H1 (cell line): ENCODE measurements at regions not wholly inside any gene's neighbourhood (a gene's known extent, or its start where the extent isn't known, plus 50 kb on each side); places are given as distances from the start of the nearest gene placed in this dataset.

ENCODE experiments used
- CTCF ChIP-seq, 3 experiments: IDR thresholded peaks; 1 replicate in 2 of 3; 2 replicates in 1 of 3; pipeline versions ENCODE4 v1.5.1 to v1.6.1; 2011; ENCODE audit warnings: low read length in 3 of 3, mild to moderate bottlenecking in 3 of 3, inconsistent platforms in 2 of 3, low read depth in 1 of 3, moderate library complexity in 1 of 3; ENCODE audit not compliant: insufficient read depth in 1 of 3; ENCODE audit errors: control extremely low read depth in 1 of 3
- EP300 ChIP-seq, 2 experiments: IDR thresholded peaks; 1 replicate in 1 of 2; 2 replicates in 1 of 2; pipeline ENCODE4 v1.6.1; 2011 to 2012; ENCODE audit warnings: low read depth in 2 of 2, low read length in 2 of 2, mild to moderate bottlenecking in 2 of 2, borderline replicate concordance in 1 of 2, inconsistent platforms in 1 of 2, moderate library complexity in 1 of 2
- JUND ChIP-seq: IDR thresholded peaks from 2 replicates; pipeline ENCODE4 v1.6.1; 2011; ENCODE audit warnings: mild to moderate bottlenecking, improper control_type of control experiment, low read length
- POLR2AphosphoS5 ChIP-seq: IDR thresholded peaks from 2 replicates; pipeline ENCODE4 v1.6.1; 2011; ENCODE audit warnings: low read depth, low read length
- RBBP5 ChIP-seq: IDR thresholded peaks from 2 replicates; pipeline ENCODE4 v1.7.1; 2012; ENCODE audit warnings: low read depth, mild to moderate bottlenecking, inconsistent platforms, low read length, moderate library complexity, borderline replicate concordance
- RFX5 ChIP-seq: IDR thresholded peaks from 2 replicates; pipeline ENCODE4 v1.6.1; 2011; ENCODE audit warnings: low read depth, low read length, improper control_type of control experiment, borderline replicate concordance
- RNF2 ChIP-seq: fragments of 200-900, 300-1000 bp; sonication (generic); IDR thresholded peaks from 2 replicates; pipeline ENCODE4 v1.7.1; 2016; ENCODE audit warnings: borderline replicate concordance, low read depth, mild to moderate bottlenecking, antibody characterized with exemption, low read length; ENCODE audit not compliant: poor library complexity, severe bottlenecking; ENCODE audit errors: missing control alignments
- SIN3A ChIP-seq, 2 experiments: IDR thresholded peaks in 1 of 2; conservative IDR thresholded peaks in 1 of 2; 2 replicates each; pipeline ENCODE4 v1.6.1; 2011 to 2012; ENCODE audit warnings: low read length in 2 of 2, improper control_type of control experiment in 1 of 2, low read depth in 1 of 2, mild to moderate bottlenecking in 1 of 2
- SP1 ChIP-seq: IDR thresholded peaks from 2 replicates; pipeline ENCODE4 v1.6.1; 2011; ENCODE audit warnings: low read depth, low read length

DNA sequence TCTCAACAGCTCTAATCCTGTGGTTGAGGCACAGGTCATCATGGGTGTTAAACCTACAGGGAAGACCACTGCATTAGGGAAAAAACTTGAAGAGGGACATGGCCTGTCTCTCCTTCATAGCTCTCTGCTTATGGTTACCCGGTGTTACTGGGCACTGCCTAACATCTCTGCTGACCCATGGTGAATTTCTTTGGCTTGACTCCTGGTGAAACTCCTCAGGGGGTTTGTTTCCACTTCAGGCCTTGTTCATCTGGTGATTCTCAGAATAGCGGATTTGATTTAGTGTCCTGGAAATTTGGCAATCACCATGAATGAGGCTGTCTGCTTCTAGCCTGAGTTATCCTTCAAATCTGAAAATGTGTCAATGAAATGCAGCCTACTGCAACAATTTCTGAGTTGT, 114.4 kb downstream of the ZNF518B start:
- TF ChIP-seq CTCF (IDR thresholded peaks at IDR 0.05; ENCODE audit: control extremely low read depth in 1 of 3, insufficient read depth in 1 of 3, low read depth in 1 of 3, low read length in 3 of 3) = no peak
- no peak for TF ChIP-seq JUND
- no peak for TF ChIP-seq RNF2
- TF ChIP-seq RFX5 = no peak
- no peak for TF ChIP-seq POLR2AphosphoS5
- no peak for TF ChIP-seq SIN3A (conservative IDR thresholded peaks at IDR 0.05 in 1 of 2, IDR thresholded peaks at IDR 0.05 in 1 of 2; ENCODE audit: low read depth in 1 of 2, low read length in 2 of 2)
- no peak for TF ChIP-seq SP1
- TF ChIP-seq EP300 (IDR thresholded peaks at IDR 0.05; ENCODE audit: borderline replicate concordance in 1 of 2, low read depth in 2 of 2, low read length in 2 of 2) = no peak
- no peak for TF ChIP-seq RBBP5
